ENCODE measurements at regions not wholly inside any gene's neighbourhood (a gene's known extent, or its start where the extent isn't known, plus 50 kb on each side); places are given as distances from the start of the nearest gene placed in this dataset.

DNA sequence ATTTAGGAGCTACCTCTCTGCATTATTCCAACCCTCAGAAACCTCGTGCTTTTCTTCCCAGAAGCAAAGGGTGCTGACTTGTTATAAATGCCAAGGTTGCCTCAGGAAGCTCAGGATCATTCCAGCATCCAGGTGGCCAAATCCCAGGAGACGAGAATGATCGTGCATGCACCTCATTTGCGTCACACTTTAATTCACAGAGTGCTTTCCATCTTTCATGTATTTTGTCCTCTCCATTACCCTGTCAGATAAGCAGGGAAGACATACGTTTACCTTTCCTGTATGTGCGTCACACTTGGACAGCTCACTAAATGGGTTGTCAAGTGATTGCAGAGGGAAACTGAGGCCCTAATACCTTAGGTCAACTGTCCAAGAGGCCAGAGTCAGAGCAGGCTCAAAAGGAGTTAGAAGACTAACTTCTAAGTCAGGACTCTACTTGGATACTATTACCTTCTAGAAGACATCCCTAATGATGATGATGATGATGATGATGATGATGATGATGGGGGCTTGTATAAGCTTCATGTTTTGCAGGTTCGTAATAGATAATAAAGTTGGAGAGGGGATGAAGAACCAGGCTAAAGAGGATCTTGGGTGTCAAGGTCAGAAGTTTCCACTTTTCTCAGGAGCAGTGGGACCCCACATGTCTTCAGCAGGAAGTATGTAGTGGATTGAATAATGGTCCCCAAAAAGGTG lies 150.6 kb upstream of the TNRC6C start:
- H2AFZ ChIP-seq (ENCODE audit: low read depth, low read length): no peak overlapping the region
- H4K20me1 ChIP-seq (ENCODE audit: insufficient read depth, low read length): no peaks in the 10 kb centered on the region
- peaks cover 9% of the 10 kb centered on the region; the same call in 1 of the 2 replicates for H3K27me3 ChIP-seq (ENCODE audit: low read depth, low read length)
- no peak overlapping the region for H3K9ac ChIP-seq (ENCODE audit: low read length)
- H3K27ac ChIP-seq (ENCODE audit: low read length): no peak overlapping the region
- H3K36me3 ChIP-seq (replicated peaks; ENCODE audit: low read depth, low read length): no peaks in the 10 kb centered on the region
- H3K79me2 ChIP-seq (ENCODE audit: low read length): no peaks in the 10 kb centered on the region
- TF ChIP-seq, protein P1, sequence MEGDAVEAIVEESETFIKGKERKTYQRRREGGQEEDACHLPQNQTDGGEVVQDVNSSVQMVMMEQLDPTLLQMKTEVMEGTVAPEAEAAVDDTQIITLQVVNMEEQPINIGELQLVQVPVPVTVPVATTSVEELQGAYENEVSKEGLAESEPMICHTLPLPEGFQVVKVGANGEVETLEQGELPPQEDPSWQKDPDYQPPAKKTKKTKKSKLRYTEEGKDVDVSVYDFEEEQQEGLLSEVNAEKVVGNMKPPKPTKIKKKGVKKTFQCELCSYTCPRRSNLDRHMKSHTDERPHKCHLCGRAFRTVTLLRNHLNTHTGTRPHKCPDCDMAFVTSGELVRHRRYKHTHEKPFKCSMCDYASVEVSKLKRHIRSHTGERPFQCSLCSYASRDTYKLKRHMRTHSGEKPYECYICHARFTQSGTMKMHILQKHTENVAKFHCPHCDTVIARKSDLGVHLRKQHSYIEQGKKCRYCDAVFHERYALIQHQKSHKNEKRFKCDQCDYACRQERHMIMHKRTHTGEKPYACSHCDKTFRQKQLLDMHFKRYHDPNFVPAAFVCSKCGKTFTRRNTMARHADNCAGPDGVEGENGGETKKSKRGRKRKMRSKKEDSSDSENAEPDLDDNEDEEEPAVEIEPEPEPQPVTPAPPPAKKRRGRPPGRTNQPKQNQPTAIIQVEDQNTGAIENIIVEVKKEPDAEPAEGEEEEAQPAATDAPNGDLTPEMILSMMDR (IDR thresholded peaks at IDR 0.05; ENCODE audit: low read depth, low read length): no peak
- no peak for TF ChIP-seq EZH2phosphoT487 (IDR thresholded peaks at IDR 0.05; ENCODE audit: low read depth)
- no peak overlapping the region for H3K4me2 ChIP-seq (ENCODE audit: low read length)
- no peaks in the 10 kb centered on the region for H3K9me3 ChIP-seq (ENCODE audit: insufficient read depth, low read length)
- no peaks in the 10 kb centered on the region for H3K4me1 ChIP-seq (ENCODE audit: low read length)
- H3K4me3 ChIP-seq (ENCODE audit: low read length): no peak overlapping the region

DNA sequence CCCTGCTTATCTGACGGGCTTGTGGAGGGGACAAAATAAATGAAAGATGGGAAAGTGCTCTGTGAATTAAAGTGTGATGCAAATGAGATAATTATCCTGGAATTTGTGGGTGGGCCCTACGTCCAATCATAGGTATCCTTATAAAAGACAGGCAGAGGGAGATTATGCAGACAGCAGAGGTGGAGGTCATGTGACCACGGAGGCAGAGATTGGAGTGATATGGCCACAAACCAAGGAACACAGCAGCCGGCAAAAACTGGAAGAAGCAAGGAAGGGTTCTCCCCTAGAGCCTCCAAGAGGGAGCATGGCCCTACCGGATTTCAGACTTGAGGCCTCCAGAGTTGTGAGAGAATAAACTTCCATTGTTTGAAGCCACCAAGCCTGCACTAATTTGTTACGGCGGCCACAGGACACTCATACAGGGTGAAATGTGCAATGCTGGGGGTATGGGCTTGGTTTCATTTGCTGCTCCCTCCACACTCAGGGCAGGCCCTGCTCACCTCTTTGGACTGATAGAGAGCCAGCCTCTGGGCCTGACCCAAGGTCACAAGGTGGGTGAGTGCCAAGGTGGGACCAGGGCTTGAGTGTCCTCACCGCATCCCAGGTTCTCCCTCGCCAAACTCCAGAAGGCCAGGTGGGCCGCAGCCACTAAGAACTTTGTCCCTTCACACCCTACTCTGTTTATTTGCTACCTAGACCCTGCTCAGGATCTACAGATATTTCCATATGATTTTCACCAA lies 149.6 kb upstream of the TNRC6C start:
- TF ChIP-seq, protein P1 (IDR thresholded peaks at IDR 0.05; ENCODE audit: low read depth, low read length): no peak
- no peak for TF ChIP-seq EZH2phosphoT487 (IDR thresholded peaks at IDR 0.05; ENCODE audit: low read depth)
- no peak overlapping the region for H3K27ac ChIP-seq (ENCODE audit: low read length)
- peaks cover 9% of the 10 kb centered on the region; the same call in 1 of the 2 replicates for H3K27me3 ChIP-seq (ENCODE audit: low read depth, low read length)
- no peaks in the 10 kb centered on the region for H4K20me1 ChIP-seq (ENCODE audit: insufficient read depth, low read length)
- H3K9me3 ChIP-seq (ENCODE audit: insufficient read depth, low read length): no peaks in the 10 kb centered on the region
- H3K4me2 ChIP-seq (ENCODE audit: low read length): no peak overlapping the region
- H3K4me1 ChIP-seq (ENCODE audit: low read length): no peaks in the 10 kb centered on the region
- no peak overlapping the region for H2AFZ ChIP-seq (ENCODE audit: low read depth, low read length)
- no peaks in the 10 kb centered on the region for H3K36me3 ChIP-seq (replicated peaks; ENCODE audit: low read depth, low read length)
- H3K4me3 ChIP-seq (ENCODE audit: low read length): no peak overlapping the region
- no peaks in the 10 kb centered on the region for H3K79me2 ChIP-seq (ENCODE audit: low read length)
- H3K9ac ChIP-seq (ENCODE audit: low read length): no peak overlapping the region

DNA sequence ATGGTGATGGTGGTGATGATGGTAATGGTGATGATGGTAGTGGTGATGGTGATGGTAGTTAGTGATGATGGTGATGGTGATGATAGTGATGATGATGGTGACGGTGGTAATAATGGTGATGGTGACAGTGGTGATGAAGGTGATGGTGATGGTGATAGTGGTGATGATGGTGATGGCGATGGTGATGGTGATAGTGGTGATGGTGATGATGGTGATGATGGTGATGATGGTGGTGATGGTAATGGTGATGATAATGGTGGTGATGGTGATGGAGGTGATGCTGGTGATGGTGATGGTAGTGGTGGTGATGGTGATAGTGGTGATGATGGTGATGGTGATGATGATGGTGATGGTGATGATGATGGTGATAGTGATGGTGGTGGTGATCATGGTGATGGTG lies 148.7 kb upstream of the TNRC6C start:
- peaks cover 9% of the 10 kb centered on the region; the same call in 1 of the 2 replicates for H3K27me3 ChIP-seq (ENCODE audit: low read depth, low read length)
- H3K4me1 ChIP-seq (ENCODE audit: low read length): no peaks in the 10 kb centered on the region
- H3K27ac ChIP-seq (ENCODE audit: low read length): no peak overlapping the region
- H3K4me2 ChIP-seq (ENCODE audit: low read length): no peak overlapping the region
- no peak for TF ChIP-seq EZH2phosphoT487 (IDR thresholded peaks at IDR 0.05; ENCODE audit: low read depth)
- TF ChIP-seq, protein P1 (IDR thresholded peaks at IDR 0.05; ENCODE audit: low read depth, low read length): no peak
- H3K79me2 ChIP-seq (ENCODE audit: low read length): no peaks in the 10 kb centered on the region
- no peaks in the 10 kb centered on the region for H4K20me1 ChIP-seq (ENCODE audit: insufficient read depth, low read length)
- H3K9ac ChIP-seq (ENCODE audit: low read length): no peak overlapping the region
- H2AFZ ChIP-seq (ENCODE audit: low read depth, low read length): no peak overlapping the region
- H3K9me3 ChIP-seq (ENCODE audit: insufficient read depth, low read length): no peaks in the 10 kb centered on the region
- H3K36me3 ChIP-seq (replicated peaks; ENCODE audit: low read depth, low read length): no peaks in the 10 kb centered on the region
- H3K4me3 ChIP-seq (ENCODE audit: low read length): no peak overlapping the region

DNA sequence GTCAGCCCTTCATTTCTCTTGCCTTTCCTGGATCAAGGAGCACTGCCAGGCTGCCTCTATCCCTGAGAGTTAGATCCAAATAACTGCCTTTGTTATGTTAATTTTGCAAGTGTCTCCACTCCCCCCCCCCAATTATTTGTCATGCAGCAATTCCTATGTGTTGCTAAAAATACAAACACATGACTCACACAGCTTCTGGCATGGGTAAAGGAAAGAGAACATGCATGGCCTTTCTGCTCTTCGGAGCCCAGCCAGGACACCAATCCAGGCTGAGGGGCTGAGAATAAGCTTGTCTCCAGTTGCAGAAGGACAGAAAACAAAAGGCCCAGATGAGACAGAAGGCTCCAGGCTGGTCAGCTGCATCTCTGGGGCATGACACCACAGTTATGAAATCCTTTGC lies 148.0 kb upstream of the TNRC6C start:
- no peak overlapping the region for H3K27ac ChIP-seq (ENCODE audit: low read length)
- no peaks in the 10 kb centered on the region for H3K9me3 ChIP-seq (ENCODE audit: insufficient read depth, low read length)
- no peak overlapping the region for H3K4me2 ChIP-seq (ENCODE audit: low read length)
- no peak for TF ChIP-seq EZH2phosphoT487 (IDR thresholded peaks at IDR 0.05; ENCODE audit: low read depth)
- TF ChIP-seq, protein P1 (IDR thresholded peaks at IDR 0.05; ENCODE audit: low read depth, low read length): no peak
- no peaks in the 10 kb centered on the region for H3K4me1 ChIP-seq (ENCODE audit: low read length)
- no peaks in the 10 kb centered on the region for H4K20me1 ChIP-seq (ENCODE audit: insufficient read depth, low read length)
- H3K9ac ChIP-seq (ENCODE audit: low read length): no peak overlapping the region
- H3K79me2 ChIP-seq (ENCODE audit: low read length): no peaks in the 10 kb centered on the region
- H3K4me3 ChIP-seq (ENCODE audit: low read length): no peak overlapping the region
- no peak overlapping the region for H2AFZ ChIP-seq (ENCODE audit: low read depth, low read length)
- H3K36me3 ChIP-seq (replicated peaks; ENCODE audit: low read depth, low read length): no peaks in the 10 kb centered on the region
- H3K27me3 ChIP-seq (ENCODE audit: low read depth, low read length): peaks cover 9% of the 10 kb centered on the region; the same call in 1 of the 2 replicates

All from OCI-LY3 (cell line).